ENCODE measurements at regions not wholly inside any gene's neighbourhood (a gene's known extent, or its start where the extent isn't known, plus 50 kb on each side); places are given as distances from the start of the nearest gene placed in this dataset.

GRCh38 chr12:118571730-118572129, 195.4 kb downstream of the SUDS3 start:
- TF ChIP-seq CTCF (IDR thresholded peaks at IDR 0.05) (no peak), POLR2A (IDR thresholded peaks at IDR 0.05) (no peak)
